Tongue (tissue), 1 donor: ENCODE measurements at regions not wholly inside any gene's neighbourhood (a gene's known extent, or its start where the extent isn't known, plus 50 kb on each side); places are given as distances from the start of the nearest gene placed in this dataset.

Source experiments
- DNase-seq: peaks from one replicate; pipeline ENCODE4 v3.0.0-alpha.2; 2015

- DNase-seq: no peak
Observed at GRCh38 chr13:72444999-72445398, 282.4 kb downstream of the MZT1 start.

GRCh38 chr13:72437458-72437857, 290.0 kb downstream of the MZT1 start:
- no peak for DNase-seq

- DNase-seq: no peak
Observed at GRCh38 chr13:72435251-72435650, 292.2 kb downstream of the MZT1 start.

GRCh38 chr13:72431981-72432682, 295.3 kb downstream of the MZT1 start:
- no peak for DNase-seq

- DNase-seq: no peak
Observed at GRCh38 chr13:72430923-72431322, 296.5 kb downstream of the MZT1 start.

- no peak for DNase-seq
Observed at GRCh38 chr13:72427757-72428528, 299.5 kb downstream of the MZT1 start.

GRCh38 chr13:72424059-72424458, 303.4 kb downstream of the MZT1 start:
- DNase-seq: no peak

- DNase-seq: no peak
Observed at GRCh38 chr13:72415817-72416216, 311.6 kb downstream of the MZT1 start.

GRCh38 chr13:72412481-72412880, 314.9 kb downstream of the MZT1 start:
- DNase-seq: no peak

- no peak for DNase-seq
Observed at GRCh38 chr13:72405441-72405840, 322.0 kb downstream of the MZT1 start.

GRCh38 chr13:72403396-72404010, 323.9 kb downstream of the MZT1 start:
- peak; percentile 1 for DNase-seq

GRCh38 chr13:72400856-72401255, 326.6 kb downstream of the MZT1 start:
- no peak for DNase-seq

- DNase-seq: no peak
Observed at GRCh38 chr13:72399351-72399750, 328.1 kb downstream of the MZT1 start.

- DNase-seq: no peak
Observed at GRCh38 chr13:72397265-72397664, 330.2 kb downstream of the MZT1 start.

- DNase-seq: no peak
Observed at GRCh38 chr13:72390909-72391308, 336.5 kb downstream of the MZT1 start.

- no peak for DNase-seq
Observed at GRCh38 chr13:72386138-72386684, 341.2 kb downstream of the MZT1 start.

- no peak for DNase-seq
Observed at GRCh38 chr13:72384879-72385278, 342.6 kb downstream of the MZT1 start.

- DNase-seq: peak; percentile 2
Observed at GRCh38 chr13:72384186-72384823, 343.1 kb downstream of the MZT1 start.

- DNase-seq: no peak
Observed at GRCh38 chr13:72383646-72384045, 343.8 kb downstream of the MZT1 start.

GRCh38 chr13:72379581-72379980, 347.8 kb downstream of the MZT1 start:
- DNase-seq: no peak

GRCh38 chr13:72368031-72368430, 359.4 kb downstream of the MZT1 start:
- no peak for DNase-seq

- DNase-seq: no peak
Observed at GRCh38 chr13:72346716-72347115, 380.7 kb downstream of the MZT1 start.

GRCh38 chr13:72342364-72342763, 385.1 kb downstream of the MZT1 start:
- no peak for DNase-seq
